GM18517 (cell line): ENCODE measurements at regions not wholly inside any gene's neighbourhood (a gene's known extent, or its start where the extent isn't known, plus 50 kb on each side); places are given as distances from the start of the nearest gene placed in this dataset.

Source experiments
- ATAC-seq: cut with Tn5 transposase; IDR thresholded peaks from one replicate; pipeline ENCODE4 v1.9.1; 2021; ENCODE audit warnings: mild to moderate bottlenecking, moderate library complexity; ENCODE audit not compliant: unreplicated experiment

- no peak for ATAC-seq
Measured at GRCh38 chr5:171509467-171509866, 90.0 kb downstream of the FGF18 start.

- no peak for ATAC-seq
Measured at GRCh38 chr5:171512397-171512796, 93.0 kb downstream of the FGF18 start.

GRCh38 chr5:171513591-171513990 is 94.1 kb downstream of the FGF18 start:
- no peak for ATAC-seq

GRCh38 chr5:171518916-171519315 is 99.5 kb downstream of the FGF18 start:
- no peak for ATAC-seq

- ATAC-seq, result no peak
Measured at GRCh38 chr5:171520300-171521174, 101.1 kb downstream of the FGF18 start.

GRCh38 chr5:171521219-171521633 is 101.8 kb downstream of the FGF18 start:
- no peak for ATAC-seq

GRCh38 chr5:171521679-171522078 is 102.2 kb downstream of the FGF18 start:
- ATAC-seq, result no peak

- no peak for ATAC-seq
Measured at GRCh38 chr5:171523781-171524180, 104.3 kb downstream of the FGF18 start.

GRCh38 chr5:171524466-171524865 is 105.0 kb downstream of the FGF18 start:
- no peak for ATAC-seq

- ATAC-seq, result no peak
Measured at GRCh38 chr5:171525085-171525484, 105.6 kb downstream of the FGF18 start.

GRCh38 chr5:171528036-171528435 is 108.6 kb downstream of the FGF18 start:
- ATAC-seq, result no peak

- no peak for ATAC-seq
Measured at GRCh38 chr5:171528865-171529614, 109.6 kb downstream of the FGF18 start.

- ATAC-seq, result no peak
Measured at GRCh38 chr5:171531638-171532037, 112.2 kb downstream of the FGF18 start.

GRCh38 chr5:171533153-171533552 is 113.7 kb downstream of the FGF18 start:
- no peak for ATAC-seq

- no peak for ATAC-seq
Measured at GRCh38 chr5:171534043-171534895, 114.8 kb downstream of the FGF18 start.

- ATAC-seq, result no peak
Measured at GRCh38 chr5:171535162-171535561, 115.7 kb downstream of the FGF18 start.

- no peak for ATAC-seq
Measured at GRCh38 chr5:171537070-171537849, 117.8 kb downstream of the FGF18 start.

GRCh38 chr5:171537923-171538537 is 118.6 kb downstream of the FGF18 start:
- ATAC-seq, result no peak

- ATAC-seq, result no peak
Measured at GRCh38 chr5:171538681-171539080, 119.2 kb downstream of the FGF18 start.

GRCh38 chr5:171540865-171541264 is 121.4 kb downstream of the FGF18 start:
- ATAC-seq, result no peak
